Astrocyte (in vitro differentiated cells and primary cell): ENCODE measurements at regions not wholly inside any gene's neighbourhood (a gene's known extent, or its start where the extent isn't known, plus 50 kb on each side); places are given as distances from the start of the nearest gene placed in this dataset.

ENCODE experiments used
- DNase-seq: peaks from one replicate; pipeline ENCODE4 v3.0.0-alpha.2; 2010; ENCODE audit warnings: low read depth
- FAIRE-seq: peaks from 2 replicates; lab custom pipeline; 2011; peaks lifted over from hg19 to GRCh38; lab: Jason Lieb, UNC
- H2AFZ ChIP-seq: 2 replicates; pipeline ENCODE4 v1.6.0; 2012; ENCODE audit warnings: low read depth, low read length, inconsistent platforms
- H3K27ac ChIP-seq: 2 replicates; pipeline ENCODE4 v1.5.1; 2011; ENCODE audit warnings: low read depth, low read length, inconsistent platforms
- H3K27me3 ChIP-seq: 2 replicates; pipeline ENCODE4 v1.6.0; 2011; ENCODE audit warnings: low read length, inconsistent platforms; ENCODE audit not compliant: insufficient read depth
- H3K36me3 ChIP-seq: 2 replicates; pipeline ENCODE4 v1.5.1; 2011; ENCODE audit warnings: low read length, inconsistent platforms; ENCODE audit not compliant: insufficient read depth
- H3K4me1 ChIP-seq: 2 replicates; pipeline ENCODE4 v1.5.1; 2011; ENCODE audit warnings: low read length, inconsistent platforms; ENCODE audit not compliant: insufficient read depth
- H3K4me2 ChIP-seq: 2 replicates; pipeline ENCODE4 v1.6.0; 2012; ENCODE audit warnings: low read length, inconsistent platforms
- H3K4me3 ChIP-seq: 2 replicates; pipeline ENCODE4 v1.5.1; 2011; ENCODE audit warnings: low read depth, mild to moderate bottlenecking, low read length, inconsistent platforms; ENCODE audit not compliant: insufficient read depth
- H3K79me2 ChIP-seq: 2 replicates; pipeline ENCODE4 v1.6.0; 2012; ENCODE audit warnings: mild to moderate bottlenecking, low read length, inconsistent platforms; ENCODE audit not compliant: insufficient read depth
- H3K9ac ChIP-seq: 2 replicates; pipeline ENCODE4 v1.6.0; 2012; ENCODE audit warnings: mild to moderate bottlenecking, low read length, inconsistent platforms
- H3K9me3 ChIP-seq: 2 replicates; pipeline ENCODE4 v1.5.1; 2012; ENCODE audit warnings: low read depth, mild to moderate bottlenecking, low read length, inconsistent platforms; ENCODE audit not compliant: insufficient read depth
- H4K20me1 ChIP-seq: 2 replicates; pipeline ENCODE4 v1.6.0; 2012; ENCODE audit warnings: low read length, inconsistent platforms; ENCODE audit not compliant: insufficient read depth
- H3K27ac Mint-ChIP-seq: one replicate; pipeline ENCODE4 v1.8.0; 2021; ENCODE audit warnings: mild to moderate bottlenecking, mixed read lengths; ENCODE audit not compliant: unreplicated experiment
- H3K27me3 Mint-ChIP-seq: one replicate; pipeline ENCODE4 v1.8.0; 2021; ENCODE audit warnings: low read depth, mixed read lengths; ENCODE audit not compliant: unreplicated experiment
- H3K36me3 Mint-ChIP-seq: one replicate; pipeline ENCODE4 v1.8.0; 2021; ENCODE audit warnings: low read depth, mixed read lengths; ENCODE audit not compliant: unreplicated experiment
- H3K4me1 Mint-ChIP-seq: one replicate; pipeline ENCODE4 v1.8.0; 2021; ENCODE audit warnings: low read depth, mixed read lengths; ENCODE audit not compliant: unreplicated experiment
- H3K4me3 Mint-ChIP-seq: one replicate; pipeline ENCODE4 v1.8.0; 2021; ENCODE audit warnings: mild to moderate bottlenecking, moderate library complexity, mixed read lengths; ENCODE audit not compliant: unreplicated experiment
- H3K9me3 Mint-ChIP-seq: one replicate; pipeline ENCODE4 v1.8.0; 2021; ENCODE audit warnings: mild to moderate bottlenecking, mixed read lengths; ENCODE audit not compliant: unreplicated experiment
- CTCF ChIP-seq: IDR thresholded peaks from 2 replicates; pipeline ENCODE4 v1.5.1; 2011; ENCODE audit warnings: low read depth, mild to moderate bottlenecking, inconsistent platforms, low read length, moderate library complexity; ENCODE audit not compliant: insufficient read depth
- EZH2 ChIP-seq: IDR thresholded peaks from 2 replicates; pipeline ENCODE4 v1.6.1; 2012; ENCODE audit warnings: mild to moderate bottlenecking, low read length, inconsistent platforms; ENCODE audit not compliant: insufficient read depth

DNA sequence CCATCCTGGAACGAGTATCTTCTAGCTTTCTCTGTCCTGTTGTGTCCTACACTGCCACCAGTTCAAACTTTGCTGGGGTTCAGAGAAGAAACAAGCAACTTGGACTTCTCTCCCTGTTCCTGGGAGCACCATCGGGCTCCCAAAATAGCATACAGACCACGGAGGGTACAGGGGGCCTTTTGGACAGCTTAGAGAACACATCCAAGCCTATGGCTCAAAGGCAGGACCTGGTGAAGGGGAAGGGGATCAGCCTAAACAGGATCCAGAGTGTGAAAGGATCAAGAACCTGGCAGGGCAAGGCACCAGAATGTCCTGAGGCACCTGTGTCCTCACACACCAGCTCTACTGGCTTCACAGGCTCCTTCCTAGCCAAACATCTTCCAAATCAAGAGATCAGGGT is 1336.5 kb downstream of the UQCRFS1 start:
- Histone ChIP-seq H3K4me3 (no peak overlapping the region), H3K4me2 (no peak overlapping the region), H3K4me1 (no peaks in the 10 kb centered on the region), H3K9me3 (peaks cover 3% of the 10 kb centered on the region), H3K36me3 (no peaks in the 10 kb centered on the region), H3K9ac (no peak overlapping the region), H3K79me2 (no peaks in the 10 kb centered on the region), H2AFZ (no peak overlapping the region), H3K27me3 (no peaks in the 10 kb centered on the region), H4K20me1 (no peaks in the 10 kb centered on the region), H3K27ac (no peak overlapping the region)
- Mint-ChIP-seq H3K9me3 (peaks cover 11% of the 10 kb centered on the region), H3K27me3 (no peaks in the 10 kb centered on the region), H3K4me1 (no peaks in the 10 kb centered on the region), H3K27ac (no peak overlapping the region), H3K4me3 (no peak overlapping the region), H3K36me3 (no peaks in the 10 kb centered on the region)
- no peak for DNase-seq
- FAIRE-seq = no peak
- no peak for TF ChIP-seq EZH2
- TF ChIP-seq CTCF = no peak

GRCh38 chr19:27872370-27872769 is 1340.6 kb downstream of the UQCRFS1 start:
- H3K27me3 Mint-ChIP-seq = no peaks in the 10 kb centered on the region
- no peak overlapping the region for H3K4me3 Mint-ChIP-seq
- Histone ChIP-seq H3K9ac (no peak overlapping the region), H4K20me1 (no peaks in the 10 kb centered on the region), H3K4me3 (no peak overlapping the region), H3K27ac (no peak overlapping the region), H3K27me3 (no peaks in the 10 kb centered on the region), H3K4me1 (no peaks in the 10 kb centered on the region), H2AFZ (no peak overlapping the region), H3K79me2 (no peaks in the 10 kb centered on the region), H3K36me3 (no peaks in the 10 kb centered on the region), H3K9me3 (no peaks in the 10 kb centered on the region), H3K4me2 (no peak overlapping the region)
- TF ChIP-seq CTCF (no peak), EZH2 (no peak)
- FAIRE-seq = no peak
- H3K4me1 Mint-ChIP-seq = no peaks in the 10 kb centered on the region
- H3K36me3 Mint-ChIP-seq = no peaks in the 10 kb centered on the region
- peaks cover 8% of the 10 kb centered on the region for H3K9me3 Mint-ChIP-seq
- H3K27ac Mint-ChIP-seq = no peak overlapping the region
- DNase-seq = no peak

DNA sequence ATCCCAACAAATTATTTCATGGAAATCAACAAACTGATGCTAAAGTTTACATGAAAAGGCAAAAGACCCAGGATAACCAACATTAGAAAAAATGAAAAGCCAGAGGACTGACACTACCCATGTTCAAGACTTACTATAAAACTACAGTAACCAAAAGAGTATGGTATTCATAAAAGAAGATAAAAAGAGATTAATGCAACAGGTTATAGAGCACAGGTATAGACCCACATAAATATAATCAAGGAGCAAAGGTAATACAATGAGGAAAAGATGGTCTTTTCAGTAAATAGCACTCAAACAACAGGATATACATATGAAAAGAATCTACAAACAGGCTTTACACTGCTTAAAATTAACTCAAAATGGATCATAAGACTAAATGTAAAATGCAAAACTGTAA is 1342.7 kb downstream of the UQCRFS1 start:
- Histone ChIP-seq H3K79me2 (no peaks in the 10 kb centered on the region), H3K4me3 (no peak overlapping the region), H3K27me3 (no peaks in the 10 kb centered on the region), H2AFZ (no peak overlapping the region), H3K27ac (no peak overlapping the region), H3K9ac (no peak overlapping the region), H4K20me1 (no peaks in the 10 kb centered on the region), H3K4me1 (no peaks in the 10 kb centered on the region), H3K9me3 (no peaks in the 10 kb centered on the region), H3K4me2 (no peak overlapping the region), H3K36me3 (no peaks in the 10 kb centered on the region)
- TF ChIP-seq CTCF = no peak
- TF ChIP-seq EZH2 = no peak
- Mint-ChIP-seq H3K4me1 (no peaks in the 10 kb centered on the region), H3K9me3 (peaks cover 7% of the 10 kb centered on the region), H3K27ac (no peak overlapping the region), H3K27me3 (no peaks in the 10 kb centered on the region), H3K36me3 (no peaks in the 10 kb centered on the region), H3K4me3 (no peak overlapping the region)
- DNase-seq (no peak), FAIRE-seq (no peak)
